ENCODE measurements at regions not wholly inside any gene's neighbourhood (a gene's known extent, or its start where the extent isn't known, plus 50 kb on each side); places are given as distances from the start of the nearest gene placed in this dataset.

DNA sequence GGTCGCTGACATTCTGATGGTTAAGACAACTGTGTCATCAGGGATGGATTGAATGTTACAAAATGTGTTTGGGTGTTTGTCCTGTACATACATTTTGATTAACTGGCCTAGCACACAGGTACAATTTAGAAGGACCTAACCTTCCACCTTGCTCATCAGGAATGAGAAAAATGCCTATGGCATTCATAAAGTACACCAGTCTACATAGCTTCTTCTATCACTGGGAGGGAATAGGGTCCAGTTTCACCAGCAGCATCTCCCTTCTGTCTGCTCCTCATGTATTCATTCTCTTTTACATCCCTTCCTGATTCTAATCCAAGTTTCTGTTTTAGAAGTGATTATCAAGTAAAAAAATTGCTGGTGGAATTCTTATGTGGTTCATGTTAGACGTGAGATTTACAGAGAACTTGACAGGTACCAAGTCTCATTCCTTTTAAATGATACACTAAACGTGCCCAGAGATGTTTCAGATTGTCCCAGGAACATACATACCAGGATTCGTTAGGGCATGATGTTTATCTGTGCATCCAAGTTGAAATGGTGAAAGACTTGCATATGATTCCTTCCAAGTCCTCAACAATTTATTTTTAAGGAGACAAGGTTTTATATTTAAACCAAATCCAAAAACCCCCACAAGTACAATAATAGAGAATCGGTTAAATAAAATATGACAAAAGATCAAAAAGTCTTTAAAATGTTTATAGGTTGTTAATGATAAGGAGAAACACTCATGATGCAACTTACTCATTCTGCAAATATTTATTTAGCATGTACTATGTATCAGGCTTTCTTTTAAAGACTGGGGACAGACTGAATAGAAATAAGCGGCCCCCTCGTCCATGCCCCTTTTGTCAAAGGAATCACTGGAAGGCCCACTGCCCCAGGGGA is 359.1 kb downstream of the ZNF674 start:
- TF ChIP-seq, protein P1, sequence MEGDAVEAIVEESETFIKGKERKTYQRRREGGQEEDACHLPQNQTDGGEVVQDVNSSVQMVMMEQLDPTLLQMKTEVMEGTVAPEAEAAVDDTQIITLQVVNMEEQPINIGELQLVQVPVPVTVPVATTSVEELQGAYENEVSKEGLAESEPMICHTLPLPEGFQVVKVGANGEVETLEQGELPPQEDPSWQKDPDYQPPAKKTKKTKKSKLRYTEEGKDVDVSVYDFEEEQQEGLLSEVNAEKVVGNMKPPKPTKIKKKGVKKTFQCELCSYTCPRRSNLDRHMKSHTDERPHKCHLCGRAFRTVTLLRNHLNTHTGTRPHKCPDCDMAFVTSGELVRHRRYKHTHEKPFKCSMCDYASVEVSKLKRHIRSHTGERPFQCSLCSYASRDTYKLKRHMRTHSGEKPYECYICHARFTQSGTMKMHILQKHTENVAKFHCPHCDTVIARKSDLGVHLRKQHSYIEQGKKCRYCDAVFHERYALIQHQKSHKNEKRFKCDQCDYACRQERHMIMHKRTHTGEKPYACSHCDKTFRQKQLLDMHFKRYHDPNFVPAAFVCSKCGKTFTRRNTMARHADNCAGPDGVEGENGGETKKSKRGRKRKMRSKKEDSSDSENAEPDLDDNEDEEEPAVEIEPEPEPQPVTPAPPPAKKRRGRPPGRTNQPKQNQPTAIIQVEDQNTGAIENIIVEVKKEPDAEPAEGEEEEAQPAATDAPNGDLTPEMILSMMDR (IDR thresholded peaks at IDR 0.05), result no peak

DNA sequence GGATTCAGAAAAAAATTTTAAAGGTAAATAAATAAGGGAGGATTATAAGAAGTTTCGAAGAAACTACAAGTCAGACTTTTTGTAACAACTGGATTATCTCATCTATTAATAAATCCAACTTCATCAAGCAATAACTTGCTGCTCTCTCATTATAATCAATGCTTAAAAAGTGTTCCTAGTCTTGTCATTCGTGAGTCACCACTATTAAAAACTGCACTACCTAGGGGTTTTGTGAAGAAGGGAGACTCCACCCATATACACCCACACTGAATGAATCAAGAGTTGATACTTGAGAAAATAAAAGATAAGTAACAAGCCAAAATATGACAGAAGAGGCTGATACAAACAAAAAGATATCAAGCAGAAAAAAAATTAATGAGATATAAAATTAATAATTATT is 360.5 kb downstream of the ZNF674 start:
- peaks cover 21% of the 10 kb centered on the region for H3K9me3 Mint-ChIP-seq (ENCODE audit: unreplicated experiment)
- H3K4me3 Mint-ChIP-seq (ENCODE audit: unreplicated experiment), result no peak overlapping the region
- TF ChIP-seq, protein P1 (IDR thresholded peaks at IDR 0.05), result no peak
- peaks cover 17% of the 10 kb centered on the region for H3K4me1 Mint-ChIP-seq (ENCODE audit: unreplicated experiment)
- no peaks in the 10 kb centered on the region for H3K27me3 Mint-ChIP-seq (ENCODE audit: unreplicated experiment)
- no peak for DNase-seq (ENCODE audit: extremely low spot score, unreplicated experiment)
- H3K27ac Mint-ChIP-seq (ENCODE audit: unreplicated experiment), result no peak overlapping the region
- no peaks in the 10 kb centered on the region for H3K36me3 Mint-ChIP-seq (ENCODE audit: unreplicated experiment)

More for the DNA sequence above, 359.1 kb downstream of the ZNF674 start:
- H3K9me3 Mint-ChIP-seq (ENCODE audit: unreplicated experiment), result peaks cover 14% of the 10 kb centered on the region
- H3K27ac Mint-ChIP-seq (ENCODE audit: unreplicated experiment), result no peak overlapping the region
- H3K36me3 Mint-ChIP-seq (ENCODE audit: unreplicated experiment), result no peaks in the 10 kb centered on the region
- no peak overlapping the region for H3K4me3 Mint-ChIP-seq (ENCODE audit: unreplicated experiment)
- DNase-seq (ENCODE audit: extremely low spot score, unreplicated experiment), result no peak
- peaks cover 5% of the 10 kb centered on the region for H3K4me1 Mint-ChIP-seq (ENCODE audit: unreplicated experiment)
- H3K27me3 Mint-ChIP-seq (ENCODE audit: unreplicated experiment), result no peaks in the 10 kb centered on the region

DNA sequence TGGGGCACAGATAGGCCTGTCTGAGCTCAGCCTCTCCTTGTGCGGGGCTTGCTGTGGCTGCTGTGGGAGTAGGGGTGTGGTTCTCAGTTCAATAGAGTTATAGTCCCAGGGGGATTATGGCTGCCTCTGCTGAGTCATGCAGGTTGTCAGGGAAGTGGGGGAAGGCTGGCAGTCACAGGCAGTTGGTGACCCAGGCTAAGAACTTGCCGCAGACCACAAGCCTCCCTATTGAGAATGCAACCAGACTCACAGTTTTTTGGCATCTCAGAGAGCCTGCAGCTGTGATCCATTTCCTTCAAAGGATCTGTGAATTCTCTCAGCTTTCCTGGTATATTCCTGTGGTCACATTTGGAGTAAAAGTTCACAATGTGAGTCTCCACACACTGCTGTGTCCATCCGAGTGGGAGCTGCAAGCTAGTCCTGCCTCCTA is 364.9 kb downstream of the ZNF674 start:
- Mint-ChIP-seq H3K27me3 (ENCODE audit: unreplicated experiment) (no peaks in the 10 kb centered on the region), H3K4me3 (ENCODE audit: unreplicated experiment) (no peak overlapping the region), H3K36me3 (ENCODE audit: unreplicated experiment) (no peaks in the 10 kb centered on the region), H3K9me3 (ENCODE audit: unreplicated experiment) (peaks cover 36% of the 10 kb centered on the region), H3K4me1 (ENCODE audit: unreplicated experiment) (peaks cover 26% of the 10 kb centered on the region), H3K27ac (ENCODE audit: unreplicated experiment) (peak overlapping the region; percentile 67)
- TF ChIP-seq, protein P1 (IDR thresholded peaks at IDR 0.05), result peak; percentile 39
- DNase-seq (ENCODE audit: extremely low spot score, unreplicated experiment), result no peak

DNA sequence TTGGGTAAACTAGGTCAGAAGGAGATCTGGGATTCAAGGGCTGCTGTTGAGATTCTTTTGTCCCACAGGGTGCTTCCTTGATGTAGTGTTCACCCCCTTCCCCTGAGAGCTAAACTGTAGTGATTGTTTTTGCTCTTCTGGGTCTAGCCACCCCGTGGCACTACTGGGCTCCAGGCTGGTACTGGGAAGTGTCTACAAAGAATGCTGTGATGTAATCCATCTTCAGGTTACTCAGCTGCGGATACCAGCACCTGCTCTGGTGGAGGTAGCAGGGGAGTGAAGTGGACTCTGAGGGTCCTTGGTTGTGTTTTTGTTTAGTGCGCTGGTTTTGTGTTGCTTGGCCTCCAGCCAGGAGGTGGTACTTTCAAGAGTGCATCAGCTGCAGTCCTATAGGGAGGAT is 365.5 kb downstream of the ZNF674 start:
- peaks cover 26% of the 10 kb centered on the region for H3K4me1 Mint-ChIP-seq (ENCODE audit: unreplicated experiment)
- peak overlapping the region; percentile 67 for H3K27ac Mint-ChIP-seq (ENCODE audit: unreplicated experiment)
- peaks cover 38% of the 10 kb centered on the region for H3K9me3 Mint-ChIP-seq (ENCODE audit: unreplicated experiment)
- H3K4me3 Mint-ChIP-seq (ENCODE audit: unreplicated experiment), result no peak overlapping the region
- H3K36me3 Mint-ChIP-seq (ENCODE audit: unreplicated experiment), result no peaks in the 10 kb centered on the region
- TF ChIP-seq, protein P1 (IDR thresholded peaks at IDR 0.05), result no peak
- DNase-seq (ENCODE audit: extremely low spot score, unreplicated experiment), result no peak
- no peaks in the 10 kb centered on the region for H3K27me3 Mint-ChIP-seq (ENCODE audit: unreplicated experiment)

DNA sequence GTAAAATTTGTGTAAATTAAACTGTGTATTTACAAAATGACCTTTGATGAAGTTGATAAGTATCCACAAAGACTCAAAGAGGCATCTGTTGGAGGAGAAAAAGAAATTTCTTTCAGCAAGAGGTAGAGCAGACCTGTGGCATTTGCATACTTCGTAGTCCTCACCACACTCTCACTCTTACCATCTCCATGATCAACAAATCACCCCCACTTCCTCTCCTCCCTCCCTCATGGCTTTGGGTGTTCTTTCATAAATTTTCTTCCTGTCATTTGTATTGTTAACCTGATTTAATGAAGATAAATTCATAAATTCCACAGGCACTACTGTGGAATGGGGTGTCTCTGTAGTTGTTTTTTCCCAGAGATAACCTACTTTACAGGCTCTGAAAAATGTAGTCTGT is 366.5 kb downstream of the ZNF674 start:
- DNase-seq (ENCODE audit: extremely low spot score, unreplicated experiment), result no peak
- Mint-ChIP-seq H3K36me3 (ENCODE audit: unreplicated experiment) (no peaks in the 10 kb centered on the region), H3K4me1 (ENCODE audit: unreplicated experiment) (peaks cover 21% of the 10 kb centered on the region), H3K9me3 (ENCODE audit: unreplicated experiment) (peaks cover 38% of the 10 kb centered on the region), H3K27me3 (ENCODE audit: unreplicated experiment) (no peaks in the 10 kb centered on the region), H3K4me3 (ENCODE audit: unreplicated experiment) (no peak overlapping the region), H3K27ac (ENCODE audit: unreplicated experiment) (no peak overlapping the region)
- TF ChIP-seq, protein P1 (IDR thresholded peaks at IDR 0.05), result no peak
